ENCODE measurements at regions not wholly inside any gene's neighbourhood (a gene's known extent, or its start where the extent isn't known, plus 50 kb on each side); places are given as distances from the start of the nearest gene placed in this dataset.
"Not testable (repeated sequence)": the region's sequence is repeated elsewhere in the genome, so short reads cannot be mapped to it uniquely, and the experiment has no call there.

GRCh38 chr7:131640686-131641085 is 84.3 kb upstream of the PODXL start:
- TF ChIP-seq CTCF (IDR thresholded peaks at IDR 0.05; ENCODE audit: insufficient read depth, low read length, missing control alignments): no peak
- ChIA-PET CTCF (interaction anchor here (0.8 to 2.6 kb wide), 3 partner anchors 15 to 132 kb away, joined by 3 to 10 read pairs (median 4); no protein-coding TSS in a partner anchor), POLR2A (no interaction called here)
- no peak for DNase-seq (ENCODE audit: low read depth, low spot score)
- H3K4me3 ChIP-seq (ENCODE audit: low read depth, low read length): no peak overlapping the region

GRCh38 chr7:131638641-131639430 is 82.4 kb upstream of the PODXL start:
- ChIA-PET POLR2A (no interaction called here), CTCF (interaction anchor here (1.9 kb wide), 1 partner anchor 16 kb away, joined by 8 read pairs; no protein-coding TSS in a partner anchor)
- no peak overlapping the region for H3K4me3 ChIP-seq (ENCODE audit: low read depth, low read length)
- TF ChIP-seq CTCF (IDR thresholded peaks at IDR 0.05; ENCODE audit: insufficient read depth, low read length, missing control alignments): no peak
- no peak for DNase-seq (ENCODE audit: low read depth, low spot score)

- H3K4me3 ChIP-seq (ENCODE audit: low read depth, low read length): no peak overlapping the region
- ChIA-PET POLR2A (no interaction called here), CTCF (no interaction called here)
- no peak for TF ChIP-seq CTCF (IDR thresholded peaks at IDR 0.05; ENCODE audit: insufficient read depth, low read length, missing control alignments)
- DNase-seq (ENCODE audit: low read depth, low spot score): no peak
These were observed 81.4 kb upstream of the PODXL start for GRCh38 chr7:131637859-131638258.

GRCh38 chr7:131636092-131636491 is 79.7 kb upstream of the PODXL start:
- no peak for TF ChIP-seq CTCF (IDR thresholded peaks at IDR 0.05; ENCODE audit: insufficient read depth, low read length, missing control alignments)
- no peak overlapping the region for H3K4me3 ChIP-seq (ENCODE audit: low read depth, low read length)
- POLR2A ChIA-PET: no interaction called here
- CTCF ChIA-PET: interaction anchor here (0.8 to 2.1 kb wide), 4 partner anchors 13 to 122 kb away, joined by 3 to 12 read pairs (median 7); no protein-coding TSS in a partner anchor
- no peak for DNase-seq (ENCODE audit: low read depth, low spot score)

GRCh38 chr7:131634197-131634596 is 77.8 kb upstream of the PODXL start:
- H3K4me3 ChIP-seq (ENCODE audit: low read depth, low read length); DNase-seq (ENCODE audit: low read depth, low spot score); POLR2A ChIA-PET: not testable (repeated sequence)
- CTCF ChIA-PET: interaction anchor here (0.8 to 2.1 kb wide), 7 partner anchors 9 to 120 kb away, joined by 3 to 12 read pairs (median 5); no protein-coding TSS in a partner anchor

- no peak for DNase-seq (ENCODE audit: low read depth, low spot score)
- ChIA-PET POLR2A (no interaction called here), CTCF (interaction anchor here (1.0 to 1.8 kb wide), 5 partner anchors 9 to 118 kb away, joined by 3 to 5 read pairs (median 3); no protein-coding TSS in a partner anchor)
- no peak for TF ChIP-seq CTCF (IDR thresholded peaks at IDR 0.05; ENCODE audit: insufficient read depth, low read length, missing control alignments)
- H3K4me3 ChIP-seq (ENCODE audit: low read depth, low read length): no peak overlapping the region
These were observed 77.0 kb upstream of the PODXL start for GRCh38 chr7:131633342-131633843.

All from AG04449 (cell line).